Stimulated activated CD4-positive, alpha-beta T cell treated with anti-CD3 and anti-CD28 coated beads, Interleukin-4, amount 100 ng/mL, for 1 hour (primary cell): ENCODE measurements at regions not wholly inside any gene's neighbourhood (a gene's known extent, or its start where the extent isn't known, plus 50 kb on each side); places are given as distances from the start of the nearest gene placed in this dataset.

ENCODE experiments used
- DNase-seq: peaks from one replicate; pipeline ENCODE4 v3.0.0-alpha.2; 2020

GRCh38 chr6:165077876-165078275 is 231.5 kb downstream of the C6orf118 start:
- DNase-seq, result no peak

- no peak for DNase-seq
Observed at GRCh38 chr6:165071906-165072305, 237.5 kb downstream of the C6orf118 start.

- no peak for DNase-seq
Observed at GRCh38 chr6:165060720-165061119, 248.7 kb downstream of the C6orf118 start.

GRCh38 chr6:165059032-165059431 is 250.4 kb downstream of the C6orf118 start:
- DNase-seq, result no peak

- DNase-seq, result no peak
Observed at GRCh38 chr6:165056292-165056691, 253.1 kb downstream of the C6orf118 start.

GRCh38 chr6:165055231-165055630 is 254.2 kb downstream of the C6orf118 start:
- DNase-seq, result no peak

GRCh38 chr6:165052561-165053480 is 256.6 kb downstream of the C6orf118 start:
- no peak for DNase-seq

- DNase-seq, result no peak
Observed at GRCh38 chr6:165049362-165049761, 260.0 kb downstream of the C6orf118 start.

- DNase-seq, result no peak
Observed at GRCh38 chr6:165047952-165048351, 261.5 kb downstream of the C6orf118 start.

- no peak for DNase-seq
Observed at GRCh38 chr6:165045631-165046030, 263.8 kb downstream of the C6orf118 start.

- no peak for DNase-seq
Observed at GRCh38 chr6:165042912-165043311, 266.5 kb downstream of the C6orf118 start.

- no peak for DNase-seq
Observed at GRCh38 chr6:165040440-165040839, 269.0 kb downstream of the C6orf118 start.

- no peak for DNase-seq
Observed at GRCh38 chr6:165034271-165034741, 275.1 kb downstream of the C6orf118 start.

- DNase-seq, result no peak
Observed at GRCh38 chr6:165031502-165031901, 277.9 kb downstream of the C6orf118 start.

- DNase-seq, result no peak
Observed at GRCh38 chr6:165025040-165025439, 284.4 kb downstream of the C6orf118 start.

- DNase-seq, result no peak
Observed at GRCh38 chr6:165019681-165020080, 289.7 kb downstream of the C6orf118 start.

- no peak for DNase-seq
Observed at GRCh38 chr6:165015676-165016075, 293.7 kb downstream of the C6orf118 start.

- DNase-seq, result no peak
Observed at GRCh38 chr6:165013701-165014100, 295.7 kb downstream of the C6orf118 start.

- no peak for DNase-seq
Observed at GRCh38 chr6:165012183-165012582, 297.2 kb downstream of the C6orf118 start.

GRCh38 chr6:165010556-165011535 is 298.6 kb downstream of the C6orf118 start:
- no peak for DNase-seq

GRCh38 chr6:165008971-165009370 is 300.4 kb downstream of the C6orf118 start:
- no peak for DNase-seq

GRCh38 chr6:165002866-165003265 is 306.5 kb downstream of the C6orf118 start:
- DNase-seq, result no peak

- no peak for DNase-seq
Observed at GRCh38 chr6:165002358-165002757, 307.0 kb downstream of the C6orf118 start.
